ENCODE measurements at regions not wholly inside any gene's neighbourhood (a gene's known extent, or its start where the extent isn't known, plus 50 kb on each side); places are given as distances from the start of the nearest gene placed in this dataset.

- TF ChIP-seq ZFX (IDR thresholded peaks at IDR 0.05) (no peak), CTCF (conservative IDR thresholded peaks at IDR 0.05) (no peak)
- no peak overlapping the region for H3K27ac ChIP-seq
Measured at GRCh38 chr10:32109603-32110002, 53.4 kb upstream of the KIF5B start.
